SU-DHL-6 (cell line): ENCODE measurements at regions not wholly inside any gene's neighbourhood (a gene's known extent, or its start where the extent isn't known, plus 50 kb on each side); places are given as distances from the start of the nearest gene placed in this dataset.

Experiments used
- H2AFZ ChIP-seq: fragments of 200-600 bp; sonication (generic); 2 replicates; pipeline ENCODE4 v1.6.1; 2014; ENCODE audit warnings: low read depth, mild to moderate bottlenecking, moderate library complexity, mixed read lengths, antibody characterized with exemption, low read length; ENCODE audit not compliant: severe bottlenecking
- H3F3A ChIP-seq: fragments of 200-600 bp; shearing (Covaris generic); 2 replicates; pipeline ENCODE4 v1.6.0; 2016; ENCODE audit warnings: antibody characterized with exemption, mild to moderate bottlenecking; ENCODE audit not compliant: insufficient read depth
- H3K27ac ChIP-seq: fragments of 200-600 bp; sonication (generic); 2 replicates; pipeline ENCODE4 v1.5.1; 2016; ENCODE audit warnings: low read depth, mild to moderate bottlenecking, low read length, moderate library complexity, mixed read lengths
- H3K27me3 ChIP-seq: fragments of 200-600 bp; sonication (generic), shearing (Covaris generic); 2 replicates; pipeline ENCODE4 v1.6.0; 2014; ENCODE audit warnings: mild to moderate bottlenecking, low read length
- H3K36me3 ChIP-seq: fragments of 200-600 bp; sonication (generic); 2 replicates; pipeline ENCODE4 v1.6.1; 2014; ENCODE audit warnings: mild to moderate bottlenecking, low read length, mixed read lengths
- H3K4me2 ChIP-seq: fragments of 300-600, 200-600 bp; shearing (Covaris generic), sonication (generic); 2 replicates; pipeline ENCODE4 v1.6.0; 2014; ENCODE audit warnings: low read length, low read depth, mild to moderate bottlenecking; ENCODE audit not compliant: poor library complexity, severe bottlenecking
- H3K4me3 ChIP-seq: fragments of 200-600 bp; sonication (generic); 2 replicates; pipeline ENCODE4 v1.5.1; 2014; ENCODE audit warnings: antibody characterized with exemption, low read length, mild to moderate bottlenecking, mixed read lengths; ENCODE audit not compliant: insufficient read depth, poor library complexity, severe bottlenecking
- H3K79me2 ChIP-seq: fragments of 200-600 bp; sonication (generic); 2 replicates; pipeline ENCODE4 v1.6.1; 2014; ENCODE audit warnings: mild to moderate bottlenecking, low read length, moderate library complexity; ENCODE audit not compliant: insufficient read depth
- H3K9ac ChIP-seq: fragments of 200-600 bp; sonication (generic); 2 replicates; pipeline ENCODE4 v1.7.0; 2014; ENCODE audit warnings: mild to moderate bottlenecking, low read length
- H3K9me2 ChIP-seq: fragments of 200-600 bp; sonication (generic); replicated peaks from 2 replicates; pipeline ENCODE4 v1.6.1; 2014; ENCODE audit warnings: low read length; ENCODE audit not compliant: insufficient read depth
- H3K9me3 ChIP-seq: fragments of 200-600 bp; sonication (generic); 2 replicates; pipeline ENCODE4 v1.6.1; 2014; ENCODE audit warnings: low read length, mixed read lengths; ENCODE audit not compliant: insufficient read depth
- H4K20me1 ChIP-seq: fragments of 200-600 bp; sonication (generic); 2 replicates; pipeline ENCODE4 v1.6.1; 2014; ENCODE audit warnings: low read depth, mild to moderate bottlenecking, antibody characterized with exemption, low read length, moderate library complexity, mixed read lengths
- CTCF ChIP-seq: fragments of 200-600 bp; sonication (generic); IDR thresholded peaks from one replicate; pipeline ENCODE4 v1.5.1; 2017; ENCODE audit warnings: antibody characterized with exemption, mild to moderate bottlenecking, low read length, moderate library complexity; ENCODE audit not compliant: insufficient read depth, poor library complexity, severe bottlenecking
- EZH2phosphoT487 ChIP-seq: fragments of 200-600 bp; sonication (generic), shearing (Covaris generic); conservative IDR thresholded peaks from 2 replicates; pipeline ENCODE4 v1.6.1; 2018; ENCODE audit warnings: mild to moderate bottlenecking, antibody characterized with exemption, low read length, moderate library complexity, mixed read lengths

- Histone ChIP-seq H3K9me2 (no peaks in the 10 kb centered on the region), H3K9ac (no peak overlapping the region), H3K79me2 (no peaks in the 10 kb centered on the region), H3K4me2 (no peak overlapping the region), H3K4me3 (no peak overlapping the region), H2AFZ (no peak overlapping the region), H3K27me3 (no peaks in the 10 kb centered on the region), H3F3A (no peaks in the 10 kb centered on the region), H4K20me1 (no peaks in the 10 kb centered on the region), H3K27ac (no peak overlapping the region), H3K36me3 (0 out of 2 replicates have a peak, but pooled peaks cover 2% of the 10 kb centered on the region), H3K9me3 (peaks cover 3% of the 10 kb centered on the region; the same call in 1 of the 2 replicates)
- TF ChIP-seq EZH2phosphoT487 (no peak), CTCF (no peak)
These were observed 1239.8 kb downstream of the PCDH7 start for GRCh38 chr4:31959972-31960371.

GRCh38 chr4:31964685-31965084, 1244.5 kb downstream of the PCDH7 start:
- Histone ChIP-seq H4K20me1 (no peaks in the 10 kb centered on the region), H3K4me3 (no peak overlapping the region), H3K9ac (no peak overlapping the region), H3K79me2 (no peaks in the 10 kb centered on the region), H3K4me2 (no peak overlapping the region), H3K9me3 (no peaks in the 10 kb centered on the region), H3K9me2 (no peaks in the 10 kb centered on the region), H3K27ac (no peak overlapping the region), H2AFZ (peak overlapping the region; percentile 66), H3F3A (no peaks in the 10 kb centered on the region), H3K36me3 (no peaks in the 10 kb centered on the region), H3K27me3 (no peaks in the 10 kb centered on the region)
- no peak for TF ChIP-seq CTCF
- TF ChIP-seq EZH2phosphoT487 = no peak

GRCh38 chr4:31968842-31969241, 1248.7 kb downstream of the PCDH7 start:
- Histone ChIP-seq H3K9ac (no peak overlapping the region), H3F3A (no peaks in the 10 kb centered on the region)

More at GRCh38 chr4:31968842-31969241, 1248.7 kb downstream of the PCDH7 start:
- Histone ChIP-seq H3K4me3 (no peak overlapping the region), H2AFZ (peak overlapping the region; percentile 74), H3K4me2 (no peak overlapping the region), H3K27ac (no peak overlapping the region), H3K9me3 (no peaks in the 10 kb centered on the region), H4K20me1 (no peaks in the 10 kb centered on the region), H3K9me2 (no peaks in the 10 kb centered on the region), H3K79me2 (no peaks in the 10 kb centered on the region), H3K36me3 (0 out of 2 replicates have a peak, but pooled peaks cover 4% of the 10 kb centered on the region), H3K27me3 (no peaks in the 10 kb centered on the region)
- no peak for TF ChIP-seq EZH2phosphoT487
- TF ChIP-seq CTCF = no peak
